ENCODE measurements at regions not wholly inside any gene's neighbourhood (a gene's known extent, or its start where the extent isn't known, plus 50 kb on each side); places are given as distances from the start of the nearest gene placed in this dataset.
"Not testable (repeated sequence)": the region's sequence is repeated elsewhere in the genome, so short reads cannot be mapped to it uniquely, and the experiment has no call there.

GRCh38 chr5:172546196-172546595, 91.9 kb upstream of the SH3PXD2B start:
- DNase-seq: no peak

- no peak for DNase-seq
These were observed 91.0 kb upstream of the SH3PXD2B start for GRCh38 chr5:172545291-172545801.

GRCh38 chr5:172544371-172545095, 90.2 kb upstream of the SH3PXD2B start:
- DNase-seq: no peak

- DNase-seq: no peak
These were observed 89.4 kb upstream of the SH3PXD2B start for GRCh38 chr5:172543484-172544298.

GRCh38 chr5:172542651-172543131, 88.4 kb upstream of the SH3PXD2B start:
- no peak for DNase-seq

GRCh38 chr5:172541773-172542136, 87.4 kb upstream of the SH3PXD2B start:
- no peak for DNase-seq

GRCh38 chr5:172541099-172541772, 86.9 kb upstream of the SH3PXD2B start:
- no peak for DNase-seq

GRCh38 chr5:172540099-172540870, 86.0 kb upstream of the SH3PXD2B start:
- no peak for DNase-seq

GRCh38 chr5:172535108-172535445, 80.8 kb upstream of the SH3PXD2B start:
- DNase-seq: no peak

GRCh38 chr5:172534229-172535107, 80.1 kb upstream of the SH3PXD2B start:
- DNase-seq: no peak

- no peak for DNase-seq
These were observed 79.3 kb upstream of the SH3PXD2B start for GRCh38 chr5:172533399-172534228.

GRCh38 chr5:172533058-172533398, 78.7 kb upstream of the SH3PXD2B start:
- DNase-seq: no peak

GRCh38 chr5:172532439-172532838, 78.1 kb upstream of the SH3PXD2B start:
- DNase-seq: not testable (repeated sequence)

GRCh38 chr5:172531704-172532026, 77.3 kb upstream of the SH3PXD2B start:
- DNase-seq: no peak

GRCh38 chr5:172530878-172531703, 76.8 kb upstream of the SH3PXD2B start:
- no peak for DNase-seq

GRCh38 chr5:172530406-172530805, 76.1 kb upstream of the SH3PXD2B start:
- DNase-seq: no peak

- DNase-seq: no peak
These were observed 75.6 kb upstream of the SH3PXD2B start for GRCh38 chr5:172529896-172530295.

- DNase-seq: no peak
These were observed 74.1 kb upstream of the SH3PXD2B start for GRCh38 chr5:172528440-172528839.

- no peak for DNase-seq
These were observed 73.2 kb upstream of the SH3PXD2B start for GRCh38 chr5:172527559-172527958.

GRCh38 chr5:172525996-172526360, 71.7 kb upstream of the SH3PXD2B start:
- no peak for DNase-seq

Measured in amniotic stem cell (primary cell).